Mesothelial cell of epicardium (in vitro differentiated cells): ENCODE measurements at regions not wholly inside any gene's neighbourhood (a gene's known extent, or its start where the extent isn't known, plus 50 kb on each side); places are given as distances from the start of the nearest gene placed in this dataset.

Experiments used
- DNase-seq, 2 experiments: peaks; one replicate each; pipeline ENCODE4 v3.0.0; 2021; ENCODE audit warnings: low spot score in 2 of 2; ENCODE audit not compliant: unreplicated experiment in 2 of 2
- H3K27ac Mint-ChIP-seq: 2 replicates; pipeline ENCODE4 v1.8.0; 2021; ENCODE audit warnings: mixed read lengths
- H3K27me3 Mint-ChIP-seq: 2 replicates; pipeline ENCODE4 v1.8.0; 2021; ENCODE audit warnings: low read depth, mixed read lengths
- H3K36me3 Mint-ChIP-seq: 2 replicates; pipeline ENCODE4 v1.8.0; 2021; ENCODE audit warnings: mixed read lengths
- H3K4me1 Mint-ChIP-seq: 2 replicates; pipeline ENCODE4 v1.8.0; 2021; ENCODE audit warnings: mixed read lengths
- H3K4me3 Mint-ChIP-seq: 2 replicates; pipeline ENCODE4 v1.8.0; 2021; ENCODE audit warnings: mild to moderate bottlenecking, moderate library complexity, mixed read lengths
- H3K9me3 Mint-ChIP-seq: 2 replicates; pipeline ENCODE4 v1.8.0; 2021; ENCODE audit warnings: mixed read lengths
- CTCF ChIP-seq: fragments of 200-600 bp; sonication (generic); IDR thresholded peaks from one replicate; pipeline ENCODE4 v1.5.0; 2021; ENCODE audit warnings: antibody characterized with exemption; ENCODE audit not compliant: unreplicated experiment

GRCh38 chr2:107591561-107592279 is 235.0 kb upstream of the RGPD4 start:
- DNase-seq = no peak

GRCh38 chr2:107592280-107592624 is 234.4 kb upstream of the RGPD4 start:
- Mint-ChIP-seq H3K4me3 (no peak overlapping the region), H3K27me3 (no peaks in the 10 kb centered on the region), H3K9me3 (no peaks in the 10 kb centered on the region), H3K27ac (no peak overlapping the region), H3K4me1 (peaks cover 2% of the 10 kb centered on the region), H3K36me3 (no peaks in the 10 kb centered on the region)
- no peak for TF ChIP-seq CTCF
- DNase-seq = no peak

More at GRCh38 chr2:107591561-107592279, 235.0 kb upstream of the RGPD4 start:
- H3K9me3 Mint-ChIP-seq = no peaks in the 10 kb centered on the region
- H3K4me3 Mint-ChIP-seq = no peak overlapping the region
- H3K36me3 Mint-ChIP-seq = no peaks in the 10 kb centered on the region
- TF ChIP-seq CTCF = no peak
- no peaks in the 10 kb centered on the region for H3K27me3 Mint-ChIP-seq
- H3K4me1 Mint-ChIP-seq = peaks cover 2% of the 10 kb centered on the region
- no peak overlapping the region for H3K27ac Mint-ChIP-seq

- no peak for DNase-seq
- no peaks in the 10 kb centered on the region for H3K27me3 Mint-ChIP-seq
- no peaks in the 10 kb centered on the region for H3K36me3 Mint-ChIP-seq
- H3K9me3 Mint-ChIP-seq = no peaks in the 10 kb centered on the region
- no peak overlapping the region for H3K4me3 Mint-ChIP-seq
- no peak overlapping the region for H3K27ac Mint-ChIP-seq
- no peak for TF ChIP-seq CTCF
- H3K4me1 Mint-ChIP-seq = peaks cover 2% of the 10 kb centered on the region
Observed at GRCh38 chr2:107595285-107595684, 231.4 kb upstream of the RGPD4 start.

- Mint-ChIP-seq H3K27ac (no peak overlapping the region), H3K9me3 (no peaks in the 10 kb centered on the region), H3K27me3 (no peaks in the 10 kb centered on the region), H3K4me1 (peaks cover 2% of the 10 kb centered on the region), H3K36me3 (no peaks in the 10 kb centered on the region), H3K4me3 (no peak overlapping the region)
- no peak for DNase-seq
- no peak for TF ChIP-seq CTCF
Observed at GRCh38 chr2:107595749-107596148, 230.9 kb upstream of the RGPD4 start.

GRCh38 chr2:107597507-107597906 is 229.2 kb upstream of the RGPD4 start:
- no peaks in the 10 kb centered on the region for H3K27me3 Mint-ChIP-seq
- H3K9me3 Mint-ChIP-seq = peaks cover 5% of the 10 kb centered on the region
- no peak overlapping the region for H3K4me3 Mint-ChIP-seq
- H3K4me1 Mint-ChIP-seq = peaks cover 2% of the 10 kb centered on the region
- no peak overlapping the region for H3K27ac Mint-ChIP-seq
- TF ChIP-seq CTCF = no peak
- no peak for DNase-seq
- no peaks in the 10 kb centered on the region for H3K36me3 Mint-ChIP-seq

GRCh38 chr2:107602801-107603200 is 223.9 kb upstream of the RGPD4 start:
- no peaks in the 10 kb centered on the region for H3K4me1 Mint-ChIP-seq
- no peak for DNase-seq
- peaks cover 5% of the 10 kb centered on the region for H3K9me3 Mint-ChIP-seq
- H3K27ac Mint-ChIP-seq = no peak overlapping the region
- no peaks in the 10 kb centered on the region for H3K27me3 Mint-ChIP-seq
- H3K36me3 Mint-ChIP-seq = no peaks in the 10 kb centered on the region
- H3K4me3 Mint-ChIP-seq = no peak overlapping the region
- no peak for TF ChIP-seq CTCF
